Upper lobe of right lung (tissue), 1 donor: ENCODE measurements at regions not wholly inside any gene's neighbourhood (a gene's known extent, or its start where the extent isn't known, plus 50 kb on each side); places are given as distances from the start of the nearest gene placed in this dataset.

Experiments
- ATAC-seq: fragments of 200-7000 bp; cut with Tn5 transposase; one replicate; pipeline ENCODE4 v1.9.1; 2020; ENCODE audit warnings: mild to moderate bottlenecking, moderate library complexity
- DNase-seq: peaks from one replicate; pipeline ENCODE4 v3.0.0-alpha.2; 2020
- H3K27ac ChIP-seq: fragments of 200-600 bp; one replicate; pipeline ENCODE4 v1.8.0; 2022
- H3K27me3 ChIP-seq: fragments of 200-600 bp; one replicate; pipeline ENCODE4 v1.8.0; 2022; ENCODE audit warnings: mild to moderate bottlenecking
- H3K36me3 ChIP-seq: fragments of 200-600 bp; one replicate; pipeline ENCODE4 v1.8.0; 2022
- H3K4me1 ChIP-seq: fragments of 200-600 bp; one replicate; pipeline ENCODE4 v1.8.0; 2022
- H3K4me3 ChIP-seq: fragments of 200-600 bp; one replicate; pipeline ENCODE4 v1.8.0; 2022; ENCODE audit warnings: mild to moderate bottlenecking
- H3K9me3 ChIP-seq: fragments of 200-600 bp; one replicate; pipeline ENCODE4 v1.8.0; 2022
- CTCF ChIP-seq: fragments of 200-600 bp; IDR thresholded peaks from one replicate; pipeline ENCODE4 v1.8.0; 2022; ENCODE audit warnings: antibody characterized with exemption
- intact Hi-C: fragments of 100-400 bp; cut with DNase I; formaldehyde crosslinking; loops from one replicate; pipeline ENCODE4 v1.11.0; 2022
- donor health status: DM: no; HTN: yes; CAD: no; lungs with severe emphysema.

DNA sequence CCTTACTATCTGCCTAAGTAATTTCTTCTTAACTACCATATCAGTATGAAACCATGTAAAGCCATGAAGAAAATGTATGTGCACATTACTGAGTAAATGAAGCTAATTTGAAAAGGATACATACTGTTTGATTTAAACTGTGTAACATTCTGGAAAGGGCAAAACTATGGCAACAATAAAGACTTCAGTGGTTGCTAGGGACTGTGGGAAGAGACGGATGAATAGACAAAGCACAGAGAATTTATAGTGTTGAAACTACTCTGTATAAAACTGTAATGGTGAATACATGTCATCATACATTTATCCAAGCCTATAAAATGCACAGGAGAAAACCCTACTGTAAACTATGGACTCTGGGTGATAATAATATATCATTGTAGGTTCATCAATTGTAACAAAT is 1103.7 kb upstream of the EPHA6 start:
- Histone ChIP-seq H3K27me3 (no peaks in the 10 kb centered on the region), H3K4me3 (no peak overlapping the region), H3K4me1 (no peaks in the 10 kb centered on the region), H3K27ac (no peak overlapping the region), H3K36me3 (no peaks in the 10 kb centered on the region), H3K9me3 (no peaks in the 10 kb centered on the region)
- DNase-seq, result no peak
- intact Hi-C loops, result no loop called here
- no peak for ATAC-seq
- TF ChIP-seq CTCF, result no peak

DNA sequence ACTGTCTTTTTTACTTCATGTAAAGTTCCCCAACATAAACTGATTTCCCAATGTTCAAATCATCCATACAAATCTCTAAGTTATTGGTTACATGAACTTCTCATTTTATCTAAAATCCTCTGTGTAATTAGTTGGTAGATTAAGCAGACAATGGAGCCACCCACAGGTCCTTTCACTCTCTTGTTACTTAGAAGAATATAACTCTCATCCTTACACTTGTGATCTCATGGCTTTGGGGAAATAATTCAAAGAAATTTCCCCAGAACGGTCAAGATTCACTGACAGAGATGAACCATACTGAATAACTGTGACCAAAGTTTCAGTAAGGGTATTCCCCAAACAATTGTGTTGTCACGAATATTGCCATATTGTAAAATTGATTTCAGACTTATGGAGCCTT is 1102.6 kb upstream of the EPHA6 start:
- no peaks in the 10 kb centered on the region for H3K36me3 ChIP-seq
- no peaks in the 10 kb centered on the region for H3K27me3 ChIP-seq
- no peak overlapping the region for H3K4me3 ChIP-seq
- no peaks in the 10 kb centered on the region for H3K4me1 ChIP-seq
- DNase-seq, result no peak
- intact Hi-C loops, result no loop called here
- no peaks in the 10 kb centered on the region for H3K9me3 ChIP-seq
- ATAC-seq, result no peak
- H3K27ac ChIP-seq, result no peak overlapping the region
- no peak for TF ChIP-seq CTCF

DNA sequence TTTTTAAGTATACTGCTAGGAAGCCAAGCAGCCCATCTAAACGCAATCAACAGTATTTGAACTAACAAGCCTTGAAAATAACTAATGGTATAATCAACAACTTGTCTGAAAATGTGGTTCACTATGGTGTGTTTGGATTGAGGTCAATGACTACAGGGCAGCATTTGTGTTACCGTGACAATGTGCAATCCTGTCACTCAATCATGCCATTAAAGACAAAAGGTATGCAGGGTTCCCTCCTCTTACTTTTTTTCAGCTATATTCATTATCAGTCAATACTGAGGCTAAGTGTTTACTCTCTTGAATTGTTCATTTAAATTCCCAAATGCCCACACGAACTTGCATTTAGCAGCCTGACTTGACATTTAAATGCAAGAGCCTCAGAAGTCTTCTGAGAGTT is 1099.3 kb upstream of the EPHA6 start:
- no peak for TF ChIP-seq CTCF

GRCh38 chr3:95717048-95717447 is 1097.3 kb upstream of the EPHA6 start:
- intact Hi-C loops, result no loop called here
- no peaks in the 10 kb centered on the region for H3K27me3 ChIP-seq

More for the DNA sequence above, 1099.3 kb upstream of the EPHA6 start:
- Histone ChIP-seq H3K36me3 (no peaks in the 10 kb centered on the region), H3K4me3 (no peak overlapping the region), H3K9me3 (no peaks in the 10 kb centered on the region), H3K4me1 (no peaks in the 10 kb centered on the region), H3K27me3 (no peaks in the 10 kb centered on the region), H3K27ac (no peak overlapping the region)
- intact Hi-C loops, result no loop called here
- DNase-seq (no peak), ATAC-seq (no peak)

GRCh38 chr3:95718168-95718567 is 1096.2 kb upstream of the EPHA6 start:
- ATAC-seq, result no peak
- no peak overlapping the region for H3K27ac ChIP-seq
- no peak for DNase-seq
- no peak overlapping the region for H3K4me3 ChIP-seq
- no peaks in the 10 kb centered on the region for H3K9me3 ChIP-seq
- H3K36me3 ChIP-seq, result no peaks in the 10 kb centered on the region
- no peak for TF ChIP-seq CTCF
- H3K4me1 ChIP-seq, result no peaks in the 10 kb centered on the region
- intact Hi-C loops, result no loop called here
- H3K27me3 ChIP-seq, result no peaks in the 10 kb centered on the region

More at GRCh38 chr3:95717048-95717447, 1097.3 kb upstream of the EPHA6 start:
- ATAC-seq (no peak), DNase-seq (no peak)
- Histone ChIP-seq H3K4me3 (no peak overlapping the region), H3K27ac (no peak overlapping the region), H3K36me3 (no peaks in the 10 kb centered on the region), H3K4me1 (no peaks in the 10 kb centered on the region), H3K9me3 (no peaks in the 10 kb centered on the region)
- no peak for TF ChIP-seq CTCF

GRCh38 chr3:95719481-95719880 is 1094.9 kb upstream of the EPHA6 start:
- DNase-seq (no peak), ATAC-seq (no peak)
- Histone ChIP-seq H3K4me1 (no peaks in the 10 kb centered on the region), H3K27ac (no peak overlapping the region), H3K4me3 (no peak overlapping the region), H3K9me3 (no peaks in the 10 kb centered on the region), H3K27me3 (no peaks in the 10 kb centered on the region), H3K36me3 (no peaks in the 10 kb centered on the region)
- TF ChIP-seq CTCF, result no peak
- intact Hi-C loops, result no loop called here
